GM18870 (cell line): ENCODE measurements at regions not wholly inside any gene's neighbourhood (a gene's known extent, or its start where the extent isn't known, plus 50 kb on each side); places are given as distances from the start of the nearest gene placed in this dataset.

Source experiments
- ATAC-seq: cut with Tn5 transposase; IDR thresholded peaks from one replicate; pipeline ENCODE4 v1.9.1; 2021; ENCODE audit warnings: moderate library complexity; ENCODE audit not compliant: unreplicated experiment

- ATAC-seq, result no peak
Observed at GRCh38 chr6:77403424-77403823, 59.9 kb downstream of the HTR1B start.

GRCh38 chr6:77401231-77401630 is 62.1 kb downstream of the HTR1B start:
- ATAC-seq, result no peak

GRCh38 chr6:77397561-77397960 is 65.7 kb downstream of the HTR1B start:
- ATAC-seq, result no peak

GRCh38 chr6:77389402-77389801 is 73.9 kb downstream of the HTR1B start:
- ATAC-seq, result no peak

GRCh38 chr6:77383026-77383425 is 80.3 kb downstream of the HTR1B start:
- ATAC-seq, result no peak

GRCh38 chr6:77373955-77374354 is 89.3 kb downstream of the HTR1B start:
- no peak for ATAC-seq

GRCh38 chr6:77371748-77372147 is 91.5 kb downstream of the HTR1B start:
- no peak for ATAC-seq

GRCh38 chr6:77368660-77369313 is 94.5 kb downstream of the HTR1B start:
- ATAC-seq, result peak; percentile 47

- ATAC-seq, result no peak
Observed at GRCh38 chr6:77366798-77367197, 96.5 kb downstream of the HTR1B start.

GRCh38 chr6:77363702-77364101 is 99.6 kb downstream of the HTR1B start:
- ATAC-seq, result no peak

- no peak for ATAC-seq
Observed at GRCh38 chr6:77362055-77362454, 101.2 kb downstream of the HTR1B start.

- peak; percentile 65 for ATAC-seq
Observed at GRCh38 chr6:77361018-77361417, 102.3 kb downstream of the HTR1B start.

GRCh38 chr6:77356821-77357220 is 106.5 kb downstream of the HTR1B start:
- no peak for ATAC-seq

- no peak for ATAC-seq
Observed at GRCh38 chr6:77354581-77354980, 108.7 kb downstream of the HTR1B start.

GRCh38 chr6:77353129-77353528 is 110.2 kb downstream of the HTR1B start:
- ATAC-seq, result no peak

- no peak for ATAC-seq
Observed at GRCh38 chr6:77341058-77341986, 122.0 kb downstream of the HTR1B start.

- ATAC-seq, result no peak
Observed at GRCh38 chr6:77340331-77340730, 123.0 kb downstream of the HTR1B start.

GRCh38 chr6:77339926-77340325 is 123.4 kb downstream of the HTR1B start:
- no peak for ATAC-seq

GRCh38 chr6:77337392-77337791 is 125.9 kb downstream of the HTR1B start:
- no peak for ATAC-seq

GRCh38 chr6:77334093-77334492 is 129.2 kb downstream of the HTR1B start:
- ATAC-seq, result no peak

- no peak for ATAC-seq
Observed at GRCh38 chr6:77332915-77333623, 130.2 kb downstream of the HTR1B start.

- no peak for ATAC-seq
Observed at GRCh38 chr6:77326711-77327110, 136.6 kb downstream of the HTR1B start.
